K562 (cell line): ENCODE measurements at regions not wholly inside any gene's neighbourhood (a gene's known extent, or its start where the extent isn't known, plus 50 kb on each side); places are given as distances from the start of the nearest gene placed in this dataset.

Experiments used
- ATAC-seq: fragments of 200-7000 bp; cut with Tn5 transposase; 3 replicates; pipeline ENCODE4 v1.9.1; 2020; ENCODE audit warnings: moderate library complexity
- BruUV-seq: library from RNA; stranded (reverse); fragments of 400-500 nt; replicated peaks from 2 replicates; lab custom pipeline; 2021; lab: Mats Ljungman, UMichigan
- CTCF ChIA-PET: fragments of 300-600 bp; formaldehyde crosslinking; extraction: SDS; loops from one replicate; lab custom pipeline; 2021; ENCODE audit warnings: low intra/inter-chr PET ratio; lab: Yijun Ruan, JAX
- POLR2A ChIA-PET: fragments of 300-600, 350-650 bp; sonication (Branson Sonifier 250); formaldehyde crosslinking; extraction: SDS; loops from one replicate; lab custom pipeline; 2021; ENCODE audit warnings: antibody characterized with exemption, inconsistent platforms; lab: Yijun Ruan, JAX
- DNase-seq, 4 experiments: peaks; one replicate each; pipeline versions ENCODE4 v3.0.0 to v3.0.0-alpha.2; 2011 to 2018; ENCODE audit warnings: low spot score in 3 of 4, mixed read lengths in 3 of 4; ENCODE audit errors: extremely low read depth in 1 of 4
- FAIRE-seq: peaks from 2 replicates; lab custom pipeline; 2011; peaks lifted over from hg19 to GRCh38; lab: Jason Lieb, UNC
- H2AFZ ChIP-seq: 2 replicates; pipeline ENCODE4 v1.6.0; 2011; ENCODE audit warnings: low read depth, low read length, control low read depth, inconsistent platforms
- H3K27ac ChIP-seq: fragments of 200-600 bp; 3 replicates; pipeline ENCODE4 v1.8.0; 2011; ENCODE audit warnings: low read depth, mild to moderate bottlenecking, control low read depth, inconsistent platforms, low read length, moderate library complexity, mixed read lengths; ENCODE audit errors: extremely low read depth
- H3K27me3 ChIP-seq, 2 experiments: fragments of 300-600 bp in 1 of 2; 2 replicates in 1 of 2; 3 replicates in 1 of 2; pipeline versions ENCODE4 v1.6.0 to v1.8.0; 2011; ENCODE audit warnings: inconsistent platforms in 2 of 2, low read length in 2 of 2, mild to moderate bottlenecking in 1 of 2, mixed read lengths in 1 of 2, moderate library complexity in 1 of 2; ENCODE audit not compliant: control insufficient read depth in 2 of 2, insufficient read depth in 2 of 2
- H3K36me3 ChIP-seq: fragments of 300-600 bp; 3 replicates; pipeline ENCODE4 v1.8.0; 2011; ENCODE audit warnings: mild to moderate bottlenecking, low read length, inconsistent platforms; ENCODE audit not compliant: control insufficient read depth, insufficient read depth
- H3K4me1 ChIP-seq, 2 experiments: fragments of 200-600 bp in 1 of 2; replicated peaks in 1 of 2; 2 replicates in 1 of 2; 3 replicates in 1 of 2; pipeline versions ENCODE4 v1.5.1 to v1.8.0; 2011; ENCODE audit warnings: inconsistent platforms in 2 of 2, low read length in 2 of 2, mild to moderate bottlenecking in 1 of 2, mixed read lengths in 1 of 2, moderate library complexity in 1 of 2; ENCODE audit not compliant: control insufficient read depth in 2 of 2, insufficient read depth in 2 of 2
- H3K4me2 ChIP-seq: 2 replicates; pipeline ENCODE4 v1.6.1; 2011; ENCODE audit warnings: low read length, control low read depth, inconsistent platforms, mixed read lengths; ENCODE audit not compliant: insufficient read depth
- H3K4me3 ChIP-seq: fragments of 200-600 bp; sonication (generic), shearing (Covaris generic); 2 replicates; pipeline ENCODE4 v1.5.1; 2016; ENCODE audit warnings: control low read depth, inconsistent platforms
- H3K79me2 ChIP-seq: fragments of 200-600 bp; 3 replicates; pipeline ENCODE4 v1.8.0; 2011; ENCODE audit warnings: low read length, inconsistent platforms; ENCODE audit not compliant: control insufficient read depth, insufficient read depth
- H3K9ac ChIP-seq, 2 experiments: 2 replicates each; pipeline versions ENCODE4 v1.6.0 to v1.6.1; 2011; ENCODE audit warnings: low read depth in 2 of 2, low read length in 2 of 2, control low read depth in 1 of 2, inconsistent platforms in 1 of 2, mild to moderate bottlenecking in 1 of 2, mixed read lengths in 1 of 2; ENCODE audit not compliant: insufficient read depth in 1 of 2
- H3K9me1 ChIP-seq: one replicate; pipeline ENCODE4 v1.6.0; 2011; ENCODE audit warnings: inconsistent platforms, mild to moderate bottlenecking, low read length, moderate library complexity; ENCODE audit not compliant: control insufficient read depth, insufficient read depth
- H3K9me3 ChIP-seq: replicated peaks from 2 replicates; pipeline ENCODE4 v1.5.1; 2011; ENCODE audit warnings: low read depth, low read length, inconsistent platforms; ENCODE audit not compliant: control insufficient read depth, insufficient read depth
- H4K20me1 ChIP-seq: replicated peaks from 2 replicates; pipeline ENCODE4 v1.6.1; 2011; ENCODE audit warnings: low read length, inconsistent platforms, mixed read lengths; ENCODE audit not compliant: control insufficient read depth, insufficient read depth
- ASH1L ChIP-seq: fragments of 450-650 bp; IDR thresholded peaks from 2 replicates; pipeline ENCODE4 v1.6.1; 2018; ENCODE audit warnings: borderline replicate concordance, mild to moderate bottlenecking, low read depth; ENCODE audit not compliant: partially characterized antibody
- HDAC6 ChIP-seq: IDR thresholded peaks from 2 replicates; pipeline ENCODE4 v1.6.1; 2012; ENCODE audit warnings: low read depth, mild to moderate bottlenecking, control low read depth, inconsistent platforms, low read length, moderate library complexity
- MCM7 ChIP-seq, 2 experiments: fragments of 450-650 bp; IDR thresholded peaks; 2 replicates each; pipeline ENCODE4 v1.6.1; 2016 to 2018
- POLR2B ChIP-seq: fragments of 450-650 bp; IDR thresholded peaks from 2 replicates; pipeline ENCODE4 v1.6.1; 2018; ENCODE audit warnings: low read depth; ENCODE audit not compliant: partially characterized antibody
- ZNF316 ChIP-seq: fragments of 450-650 bp; IDR thresholded peaks from 2 replicates; pipeline ENCODE4 v1.6.1; 2016
- ZNF584 ChIP-seq: fragments of 200-800 bp; sonication (Bioruptor generic); IDR thresholded peaks from 2 replicates; pipeline ENCODE4 v1.6.1; 2016; ENCODE audit warnings: low read depth, mild to moderate bottlenecking, missing genetic modification characterization, missing compliant biosample characterization
- WGBS: fragments of 100-300 bp; shearing (Covaris generic); methylation state at CpG from one replicate; pipeline ENCODE4 v1.1.6; 2016; ENCODE audit warnings: low coverage, mixed read lengths; ENCODE audit not compliant: insufficient coverage; ENCODE audit errors: missing lambda C conversion rate; 5-methylcytosine and 5-hydroxymethylcytosine counted together
- in situ Hi-C: fragments of 300-500 bp; cut with MboI; formaldehyde crosslinking; loops from 4 replicates; pipeline ENCODE4 v1.15.0; 2018; ENCODE audit warnings: inconsistent platforms, mixed read lengths
- intact Hi-C: fragments of 100-400 bp; cut with micrococcal nuclease; formaldehyde crosslinking; loops from 2 replicates; pipeline ENCODE4 v1.14.2; 2022
- TF ChIP-seq, protein P1 (sequence below): fragments of 250-450 bp; sonication (Bioruptor Pico); IDR thresholded peaks from 2 replicates; pipeline ENCODE4 v1.8.0; 2021; ENCODE audit warnings: mild to moderate bottlenecking, moderate library complexity
- TF ChIP-seq, protein P2 (sequence below): fragments of 450-650 bp; IDR thresholded peaks from 2 replicates; pipeline ENCODE4 v1.6.1; 2016; ENCODE audit warnings: missing biosample characterization, missing genetic modification characterization
- TF ChIP-seq, protein P3 (sequence below): sonication (generic); formaldehyde crosslinking; IDR thresholded peaks from 2 replicates; pipeline ENCODE4 v1.8.1; 2023; ENCODE audit warnings: missing genetic modification reagents, mild to moderate bottlenecking, borderline replicate concordance
- TF ChIP-seq, protein P4 (sequence below): fragments of 250-450 bp; sonication (Bioruptor Pico); IDR thresholded peaks from 2 replicates; pipeline ENCODE4 v1.5.0; 2020; ENCODE audit warnings: mild to moderate bottlenecking
- TF ChIP-seq, protein P5 (sequence below): sonication (generic); formaldehyde crosslinking; IDR thresholded peaks from 2 replicates; pipeline ENCODE4 v1.4.0; 2020; ENCODE audit warnings: mild to moderate bottlenecking, missing genetic modification reagents

DNA sequence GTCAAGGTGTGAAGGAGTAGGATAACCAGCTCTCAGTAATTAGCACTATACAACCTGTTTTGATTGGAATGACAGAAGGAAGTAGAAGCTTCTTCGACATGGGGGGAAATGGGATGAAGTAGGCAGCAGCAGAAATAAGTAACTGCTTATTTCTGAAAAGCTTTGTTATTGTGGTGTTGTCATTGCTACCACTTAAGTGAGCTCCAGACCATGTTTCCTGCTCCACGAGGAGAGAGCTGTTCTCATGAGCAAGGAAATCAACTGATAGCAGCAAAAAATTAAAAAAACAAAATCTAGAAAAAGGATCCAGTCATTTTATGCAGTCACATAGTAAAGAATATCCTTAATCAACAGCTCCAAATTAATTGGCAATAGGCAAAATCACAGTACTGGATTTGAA, 106.1 kb upstream of the TLL1 start (continued):
- TF ChIP-seq, protein P1, sequence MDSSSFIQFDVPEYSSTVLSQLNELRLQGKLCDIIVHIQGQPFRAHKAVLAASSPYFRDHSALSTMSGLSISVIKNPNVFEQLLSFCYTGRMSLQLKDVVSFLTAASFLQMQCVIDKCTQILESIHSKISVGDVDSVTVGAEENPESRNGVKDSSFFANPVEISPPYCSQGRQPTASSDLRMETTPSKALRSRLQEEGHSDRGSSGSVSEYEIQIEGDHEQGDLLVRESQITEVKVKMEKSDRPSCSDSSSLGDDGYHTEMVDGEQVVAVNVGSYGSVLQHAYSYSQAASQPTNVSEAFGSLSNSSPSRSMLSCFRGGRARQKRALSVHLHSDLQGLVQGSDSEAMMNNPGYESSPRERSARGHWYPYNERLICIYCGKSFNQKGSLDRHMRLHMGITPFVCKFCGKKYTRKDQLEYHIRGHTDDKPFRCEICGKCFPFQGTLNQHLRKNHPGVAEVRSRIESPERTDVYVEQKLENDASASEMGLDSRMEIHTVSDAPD (CRISPR knock-in tag), result no peak
- TF ChIP-seq ZNF316 (no peak), HDAC6 (no peak)

DNA sequence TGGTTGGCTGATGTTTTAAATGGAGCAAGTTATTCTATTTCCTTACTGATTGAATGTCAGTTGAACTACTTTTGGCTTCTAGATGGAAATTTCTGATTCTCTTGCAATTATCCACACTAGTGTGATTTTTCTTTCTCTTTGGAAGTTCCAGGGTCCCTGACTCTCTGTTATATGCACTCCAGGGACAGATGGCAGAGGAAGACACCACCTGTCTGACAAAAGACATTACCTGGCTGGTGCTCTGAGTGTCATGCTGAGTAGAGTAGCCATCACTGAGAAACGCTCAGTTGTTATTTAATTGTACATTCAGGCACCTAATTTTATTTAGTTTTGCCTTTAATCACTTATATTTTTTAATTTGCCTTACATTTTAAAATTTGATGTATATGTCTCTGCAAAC, 105.4 kb upstream of the TLL1 start:
- H3K4me2 ChIP-seq, result no peak overlapping the region
- intact Hi-C loops (no loop called here), in situ Hi-C loops (no loop called here)
- FAIRE-seq (no peak), ATAC-seq (no peak), DNase-seq (no peak)
- no peaks in the 10 kb centered on the region for H3K79me2 ChIP-seq
- H4K20me1 ChIP-seq, result no peaks in the 10 kb centered on the region
- BruUV-seq, result no TSS peak
- H3K4me1 ChIP-seq, result no peaks in the 10 kb centered on the region
- no peak overlapping the region for H3K27ac ChIP-seq
- no peaks in the 10 kb centered on the region for H3K27me3 ChIP-seq
- no peak overlapping the region for H3K9ac ChIP-seq
- H3K4me3 ChIP-seq, result no peak overlapping the region
- H3K9me3 ChIP-seq, result no peaks in the 10 kb centered on the region
- no peak overlapping the region for H2AFZ ChIP-seq
- H3K36me3 ChIP-seq, result no peaks in the 10 kb centered on the region
- POLR2A ChIA-PET, result no interaction called here
- CTCF ChIA-PET, result no interaction called here
- WGBS, result 0% methylated on average over 1 of the region's 1 CpG
- no peaks in the 10 kb centered on the region for H3K9me1 ChIP-seq
- TF ChIP-seq, protein P2, sequence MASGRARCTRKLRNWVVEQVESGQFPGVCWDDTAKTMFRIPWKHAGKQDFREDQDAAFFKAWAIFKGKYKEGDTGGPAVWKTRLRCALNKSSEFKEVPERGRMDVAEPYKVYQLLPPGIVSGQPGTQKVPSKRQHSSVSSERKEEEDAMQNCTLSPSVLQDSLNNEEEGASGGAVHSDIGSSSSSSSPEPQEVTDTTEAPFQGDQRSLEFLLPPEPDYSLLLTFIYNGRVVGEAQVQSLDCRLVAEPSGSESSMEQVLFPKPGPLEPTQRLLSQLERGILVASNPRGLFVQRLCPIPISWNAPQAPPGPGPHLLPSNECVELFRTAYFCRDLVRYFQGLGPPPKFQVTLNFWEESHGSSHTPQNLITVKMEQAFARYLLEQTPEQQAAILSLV (tag), result no peak
- no peak for TF ChIP-seq POLR2B
- TF ChIP-seq MCM7 (IDR thresholded peaks at IDR 0.05), result no peak
- TF ChIP-seq, protein P3, sequence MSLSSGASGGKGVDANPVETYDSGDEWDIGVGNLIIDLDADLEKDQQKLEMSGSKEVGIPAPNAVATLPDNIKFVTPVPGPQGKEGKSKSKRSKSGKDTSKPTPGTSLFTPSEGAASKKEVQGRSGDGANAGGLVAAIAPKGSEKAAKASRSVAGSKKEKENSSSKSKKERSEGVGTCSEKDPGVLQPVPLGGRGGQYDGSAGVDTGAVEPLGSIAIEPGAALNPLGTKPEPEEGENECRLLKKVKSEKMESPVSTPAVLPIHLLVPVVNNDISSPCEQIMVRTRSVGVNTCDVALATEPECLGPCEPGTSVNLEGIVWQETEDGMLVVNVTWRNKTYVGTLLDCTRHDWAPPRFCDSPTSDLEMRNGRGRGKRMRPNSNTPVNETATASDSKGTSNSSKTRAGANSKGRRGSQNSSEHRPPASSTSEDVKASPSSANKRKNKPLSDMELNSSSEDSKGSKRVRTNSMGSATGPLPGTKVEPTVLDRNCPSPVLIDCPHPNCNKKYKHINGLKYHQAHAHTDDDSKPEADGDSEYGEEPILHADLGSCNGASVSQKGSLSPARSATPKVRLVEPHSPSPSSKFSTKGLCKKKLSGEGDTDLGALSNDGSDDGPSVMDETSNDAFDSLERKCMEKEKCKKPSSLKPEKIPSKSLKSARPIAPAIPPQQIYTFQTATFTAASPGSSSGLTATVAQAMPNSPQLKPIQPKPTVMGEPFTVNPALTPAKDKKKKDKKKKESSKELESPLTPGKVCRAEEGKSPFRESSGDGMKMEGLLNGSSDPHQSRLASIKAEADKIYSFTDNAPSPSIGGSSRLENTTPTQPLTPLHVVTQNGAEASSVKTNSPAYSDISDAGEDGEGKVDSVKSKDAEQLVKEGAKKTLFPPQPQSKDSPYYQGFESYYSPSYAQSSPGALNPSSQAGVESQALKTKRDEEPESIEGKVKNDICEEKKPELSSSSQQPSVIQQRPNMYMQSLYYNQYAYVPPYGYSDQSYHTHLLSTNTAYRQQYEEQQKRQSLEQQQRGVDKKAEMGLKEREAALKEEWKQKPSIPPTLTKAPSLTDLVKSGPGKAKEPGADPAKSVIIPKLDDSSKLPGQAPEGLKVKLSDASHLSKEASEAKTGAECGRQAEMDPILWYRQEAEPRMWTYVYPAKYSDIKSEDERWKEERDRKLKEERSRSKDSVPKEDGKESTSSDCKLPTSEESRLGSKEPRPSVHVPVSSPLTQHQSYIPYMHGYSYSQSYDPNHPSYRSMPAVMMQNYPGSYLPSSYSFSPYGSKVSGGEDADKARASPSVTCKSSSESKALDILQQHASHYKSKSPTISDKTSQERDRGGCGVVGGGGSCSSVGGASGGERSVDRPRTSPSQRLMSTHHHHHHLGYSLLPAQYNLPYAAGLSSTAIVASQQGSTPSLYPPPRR (CRISPR knock-in tag), result no peak
- TF ChIP-seq, protein P4, sequence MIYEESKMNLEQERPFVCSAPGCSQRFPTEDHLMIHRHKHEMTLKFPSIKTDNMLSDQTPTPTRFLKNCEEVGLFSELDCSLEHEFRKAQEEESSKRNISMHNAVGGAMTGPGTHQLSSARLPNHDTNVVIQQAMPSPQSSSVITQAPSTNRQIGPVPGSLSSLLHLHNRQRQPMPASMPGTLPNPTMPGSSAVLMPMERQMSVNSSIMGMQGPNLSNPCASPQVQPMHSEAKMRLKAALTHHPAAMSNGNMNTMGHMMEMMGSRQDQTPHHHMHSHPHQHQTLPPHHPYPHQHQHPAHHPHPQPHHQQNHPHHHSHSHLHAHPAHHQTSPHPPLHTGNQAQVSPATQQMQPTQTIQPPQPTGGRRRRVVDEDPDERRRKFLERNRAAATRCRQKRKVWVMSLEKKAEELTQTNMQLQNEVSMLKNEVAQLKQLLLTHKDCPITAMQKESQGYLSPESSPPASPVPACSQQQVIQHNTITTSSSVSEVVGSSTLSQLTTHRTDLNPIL (CRISPR knock-in tag), result no peak
- no peak for TF ChIP-seq ASH1L
- no peak for TF ChIP-seq ZNF584 (CRISPR knock-in tag)
- TF ChIP-seq, protein P5, sequence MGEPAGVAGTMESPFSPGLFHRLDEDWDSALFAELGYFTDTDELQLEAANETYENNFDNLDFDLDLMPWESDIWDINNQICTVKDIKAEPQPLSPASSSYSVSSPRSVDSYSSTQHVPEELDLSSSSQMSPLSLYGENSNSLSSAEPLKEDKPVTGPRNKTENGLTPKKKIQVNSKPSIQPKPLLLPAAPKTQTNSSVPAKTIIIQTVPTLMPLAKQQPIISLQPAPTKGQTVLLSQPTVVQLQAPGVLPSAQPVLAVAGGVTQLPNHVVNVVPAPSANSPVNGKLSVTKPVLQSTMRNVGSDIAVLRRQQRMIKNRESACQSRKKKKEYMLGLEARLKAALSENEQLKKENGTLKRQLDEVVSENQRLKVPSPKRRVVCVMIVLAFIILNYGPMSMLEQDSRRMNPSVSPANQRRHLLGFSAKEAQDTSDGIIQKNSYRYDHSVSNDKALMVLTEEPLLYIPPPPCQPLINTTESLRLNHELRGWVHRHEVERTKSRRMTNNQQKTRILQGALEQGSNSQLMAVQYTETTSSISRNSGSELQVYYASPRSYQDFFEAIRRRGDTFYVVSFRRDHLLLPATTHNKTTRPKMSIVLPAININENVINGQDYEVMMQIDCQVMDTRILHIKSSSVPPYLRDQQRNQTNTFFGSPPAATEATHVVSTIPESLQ (CRISPR knock-in tag), result no peak
